CD8-positive, alpha-beta memory T cell (primary cell): ENCODE measurements at regions not wholly inside any gene's neighbourhood (a gene's known extent, or its start where the extent isn't known, plus 50 kb on each side); places are given as distances from the start of the nearest gene placed in this dataset.
"Not testable (repeated sequence)": the region's sequence is repeated elsewhere in the genome, so short reads cannot be mapped to it uniquely, and the experiment has no call there.

Experiments
- CTCF ChIA-PET: fragments of 350-600 bp; sonication (Branson Sonifier 250); formaldehyde crosslinking; loops from one replicate; lab custom pipeline; 2021; ENCODE audit warnings: antibody characterized with exemption; lab: Charles Lee
- POLR2A ChIA-PET: fragments of 350-600 bp; sonication (Branson Sonifier 250); formaldehyde crosslinking; loops from one replicate; lab custom pipeline; 2021; ENCODE audit warnings: antibody characterized with exemption; lab: Charles Lee
- DNase-seq, 5 donors: peaks; one replicate each; pipeline versions ENCODE4 v3.0.0 to v3.0.0-alpha.2; 2020 to 2022; ENCODE audit warnings: mixed read lengths in 1 of 5
- H3K27ac ChIP-seq: one replicate; pipeline ENCODE4 v1.7.0; 2013; ENCODE audit warnings: low read depth, mild to moderate bottlenecking, low read length, moderate library complexity
- H3K27me3 ChIP-seq: 2 replicates; pipeline ENCODE4 v1.7.0; 2013; ENCODE audit warnings: low read length, mild to moderate bottlenecking; ENCODE audit not compliant: insufficient read depth, poor library complexity, severe bottlenecking
- H3K36me3 ChIP-seq: 2 replicates; pipeline ENCODE4 v1.7.0; 2013; ENCODE audit warnings: mild to moderate bottlenecking, low read length, moderate library complexity; ENCODE audit not compliant: insufficient read depth
- H3K4me1 ChIP-seq: 2 replicates; pipeline ENCODE4 v1.7.0; 2013; ENCODE audit warnings: mild to moderate bottlenecking, low read length, moderate library complexity; ENCODE audit not compliant: insufficient read depth
- H3K4me3 ChIP-seq: 2 replicates; pipeline ENCODE4 v1.7.0; 2013; ENCODE audit warnings: mild to moderate bottlenecking, low read length
- H3K9me3 ChIP-seq: 2 replicates; pipeline ENCODE4 v1.7.0; 2013; ENCODE audit warnings: mild to moderate bottlenecking, low read length
- H3K27ac Mint-ChIP-seq, 8 donors: one replicate each; pipeline ENCODE4 v1.8.0; 2020 to 2021; ENCODE audit warnings: mixed read lengths in 8 of 8, mild to moderate bottlenecking in 6 of 8, inconsistent platforms in 3 of 8, moderate library complexity in 3 of 8
- H3K27me3 Mint-ChIP-seq, 2 donors: one replicate each; pipeline ENCODE4 v1.8.0; 2020 to 2021; ENCODE audit warnings: mixed read lengths in 2 of 2, mild to moderate bottlenecking in 1 of 2, moderate library complexity in 1 of 2
- H3K36me3 Mint-ChIP-seq, 3 donors: one replicate each; pipeline ENCODE4 v1.8.0; 2020 to 2021; ENCODE audit warnings: mixed read lengths in 3 of 3, inconsistent platforms in 1 of 3, mild to moderate bottlenecking in 1 of 3
- H3K4me1 Mint-ChIP-seq, 3 donors: one replicate each; pipeline ENCODE4 v1.8.0; 2020 to 2021; ENCODE audit warnings: mixed read lengths in 3 of 3, inconsistent platforms in 1 of 3, mild to moderate bottlenecking in 1 of 3
- H3K4me3 Mint-ChIP-seq, 7 donors: one replicate each; pipeline ENCODE4 v1.8.0; 2020 to 2021; ENCODE audit warnings: mixed read lengths in 7 of 7, mild to moderate bottlenecking in 6 of 7, moderate library complexity in 4 of 7, inconsistent platforms in 2 of 7
- H3K9me3 Mint-ChIP-seq, 5 donors: one replicate each; pipeline ENCODE4 v1.8.0; 2020 to 2022; ENCODE audit warnings: mixed read lengths in 5 of 5, mild to moderate bottlenecking in 3 of 5, moderate library complexity in 2 of 5, inconsistent platforms in 1 of 5

- H3K27me3 Mint-ChIP-seq: peaks cover 10 to 17% of the 10 kb centered on the region in 2 donors
- H3K27ac Mint-ChIP-seq: no peak overlapping the region
- no peaks in the 10 kb centered on the region for H3K27me3 ChIP-seq
- H3K36me3 Mint-ChIP-seq: no peaks in the 10 kb centered on the region
- H3K4me1 Mint-ChIP-seq: no peaks in the 10 kb centered on the region
- no peaks in the 10 kb centered on the region for H3K4me1 ChIP-seq
- H3K36me3 ChIP-seq: no peaks in the 10 kb centered on the region
- H3K27ac ChIP-seq: no peak overlapping the region
- peaks cover 0 to under 1% (median 0%) of the 10 kb centered on the region in 5 donors for H3K9me3 Mint-ChIP-seq
- H3K9me3 ChIP-seq: no peaks in the 10 kb centered on the region
- ChIA-PET CTCF (no interaction called here), POLR2A (no interaction called here)
- no peak overlapping the region for H3K4me3 Mint-ChIP-seq
- H3K4me3 ChIP-seq: no peak overlapping the region
- DNase-seq: no peak
Observed at GRCh38 chr4:110335399-110335798, 137.0 kb upstream of the ELOVL6 start.

GRCh38 chr4:110332483-110332882, 134.1 kb upstream of the ELOVL6 start:
- Histone ChIP-seq H3K27me3 (no peaks in the 10 kb centered on the region), H3K4me1 (no peaks in the 10 kb centered on the region), H3K27ac (no peak overlapping the region), H3K9me3 (no peaks in the 10 kb centered on the region), H3K4me3 (no peak overlapping the region), H3K36me3 (no peaks in the 10 kb centered on the region)
- ChIA-PET POLR2A (no interaction called here), CTCF (no interaction called here)
- H3K36me3 Mint-ChIP-seq: no peaks in the 10 kb centered on the region
- H3K9me3 Mint-ChIP-seq: peaks cover 4 to 12% (median 6%) of the 10 kb centered on the region in 5 donors
- H3K27ac Mint-ChIP-seq: no peak overlapping the region
- no peak for DNase-seq
- peaks cover 18 to 38% of the 10 kb centered on the region in 2 donors for H3K27me3 Mint-ChIP-seq
- no peak overlapping the region for H3K4me3 Mint-ChIP-seq
- H3K4me1 Mint-ChIP-seq: no peaks in the 10 kb centered on the region

GRCh38 chr4:110326426-110326825, 128.0 kb upstream of the ELOVL6 start:
- H3K36me3 Mint-ChIP-seq, H3K36me3 ChIP-seq, DNase-seq, POLR2A ChIA-PET, H3K27ac Mint-ChIP-seq, H3K27ac ChIP-seq, H3K4me1 ChIP-seq, CTCF ChIA-PET, H3K4me3 Mint-ChIP-seq, H3K27me3 ChIP-seq, H3K4me1 Mint-ChIP-seq, H3K4me3 ChIP-seq, H3K9me3 ChIP-seq: not testable (repeated sequence)
- Mint-ChIP-seq H3K27me3 (peaks cover 25% of the 10 kb centered on the region in 2 donors), H3K9me3 (peaks cover 4 to 12% (median 6%) of the 10 kb centered on the region in 5 donors)

GRCh38 chr4:110310795-110311194, 112.4 kb upstream of the ELOVL6 start:
- H3K9me3 ChIP-seq: no peaks in the 10 kb centered on the region
- no peaks in the 10 kb centered on the region for H3K27me3 ChIP-seq
- H3K4me1 ChIP-seq: no peaks in the 10 kb centered on the region
- POLR2A ChIA-PET: no interaction called here
- H3K36me3 Mint-ChIP-seq: no peaks in the 10 kb centered on the region
- no peak overlapping the region for H3K4me3 Mint-ChIP-seq
- DNase-seq: no peak
- no peak overlapping the region for H3K4me3 ChIP-seq
- CTCF ChIA-PET: no interaction called here
- peaks cover 2 to 9% of the 10 kb centered on the region in 2 donors for H3K27me3 Mint-ChIP-seq
- H3K27ac ChIP-seq: no peak overlapping the region
- H3K9me3 Mint-ChIP-seq: no peaks in the 10 kb centered on the region
- H3K36me3 ChIP-seq: no peaks in the 10 kb centered on the region
- H3K27ac Mint-ChIP-seq: no peak overlapping the region
- H3K4me1 Mint-ChIP-seq: no peaks in the 10 kb centered on the region

- Mint-ChIP-seq H3K36me3 (no peaks in the 10 kb centered on the region), H3K9me3 (no peaks in the 10 kb centered on the region), H3K27ac (no peak overlapping the region), H3K27me3 (peaks cover 0 to 9% of the 10 kb centered on the region in 2 donors), H3K4me1 (no peaks in the 10 kb centered on the region), H3K4me3 (no peak overlapping the region)
- no peak overlapping the region for H3K4me3 ChIP-seq
- ChIA-PET POLR2A (no interaction called here), CTCF (no interaction called here)
- H3K27ac ChIP-seq: no peak overlapping the region
- no peak for DNase-seq
- no peaks in the 10 kb centered on the region for H3K9me3 ChIP-seq
- no peaks in the 10 kb centered on the region for H3K36me3 ChIP-seq
- H3K27me3 ChIP-seq: no peaks in the 10 kb centered on the region
- no peaks in the 10 kb centered on the region for H3K4me1 ChIP-seq
Observed at GRCh38 chr4:110309675-110310074, 111.3 kb upstream of the ELOVL6 start.

GRCh38 chr4:110306303-110306702, 107.9 kb upstream of the ELOVL6 start:
- Mint-ChIP-seq H3K9me3 (no peaks in the 10 kb centered on the region), H3K4me3 (no peak overlapping the region), H3K4me1 (no peaks in the 10 kb centered on the region), H3K27me3 (peaks cover 3 to 14% of the 10 kb centered on the region in 2 donors), H3K36me3 (peaks cover 0 to 2% (median 0%) of the 10 kb centered on the region in 3 donors), H3K27ac (no peak overlapping the region)
- no peaks in the 10 kb centered on the region for H3K36me3 ChIP-seq
- no peaks in the 10 kb centered on the region for H3K4me1 ChIP-seq
- H3K27me3 ChIP-seq: no peaks in the 10 kb centered on the region
- POLR2A ChIA-PET: no interaction called here
- no peak overlapping the region for H3K27ac ChIP-seq
- no peaks in the 10 kb centered on the region for H3K9me3 ChIP-seq
- no peak for DNase-seq
- no peak overlapping the region for H3K4me3 ChIP-seq
- CTCF ChIA-PET: no interaction called here

GRCh38 chr4:110305455-110305854, 107.0 kb upstream of the ELOVL6 start:
- no peaks in the 10 kb centered on the region for H3K9me3 ChIP-seq
- no peak overlapping the region for H3K27ac Mint-ChIP-seq
- ChIA-PET CTCF (no interaction called here), POLR2A (no interaction called here)
- H3K9me3 Mint-ChIP-seq: no peaks in the 10 kb centered on the region
- H3K4me3 Mint-ChIP-seq: no peak overlapping the region
- peaks cover 0 to 2% (median 0%) of the 10 kb centered on the region in 3 donors for H3K36me3 Mint-ChIP-seq
- H3K4me3 ChIP-seq: no peak overlapping the region
- no peaks in the 10 kb centered on the region for H3K36me3 ChIP-seq
- H3K27ac ChIP-seq: no peak overlapping the region
- no peak for DNase-seq
- no peaks in the 10 kb centered on the region for H3K4me1 Mint-ChIP-seq
- no peaks in the 10 kb centered on the region for H3K4me1 ChIP-seq
- no peaks in the 10 kb centered on the region for H3K27me3 ChIP-seq
- peaks cover 5 to 14% of the 10 kb centered on the region in 2 donors for H3K27me3 Mint-ChIP-seq

- Histone ChIP-seq H3K27me3 (no peaks in the 10 kb centered on the region), H3K27ac (no peak overlapping the region), H3K36me3 (no peaks in the 10 kb centered on the region), H3K9me3 (no peaks in the 10 kb centered on the region), H3K4me1 (no peaks in the 10 kb centered on the region), H3K4me3 (no peak overlapping the region)
- H3K27ac Mint-ChIP-seq: no peak overlapping the region
- no peaks in the 10 kb centered on the region for H3K36me3 Mint-ChIP-seq
- POLR2A ChIA-PET: no interaction called here
- peaks cover 0 to 2% (median 0%) of the 10 kb centered on the region in 5 donors for H3K9me3 Mint-ChIP-seq
- H3K27me3 Mint-ChIP-seq: peaks cover 6 to 7% of the 10 kb centered on the region in 2 donors
- CTCF ChIA-PET: no interaction called here
- peaks cover 0 to 5% (median 2%) of the 10 kb centered on the region in 3 donors for H3K4me1 Mint-ChIP-seq
- no peak overlapping the region for H3K4me3 Mint-ChIP-seq
- no peak for DNase-seq
Observed at GRCh38 chr4:110296892-110297291, 98.5 kb upstream of the ELOVL6 start.

GRCh38 chr4:110294165-110294564, 95.8 kb upstream of the ELOVL6 start:
- H3K27me3 Mint-ChIP-seq: peaks cover 5 to 6% of the 10 kb centered on the region in 2 donors
- POLR2A ChIA-PET: no interaction called here
- peaks cover 0 to 2% (median 0%) of the 10 kb centered on the region in 5 donors for H3K9me3 Mint-ChIP-seq

More at GRCh38 chr4:110294165-110294564, 95.8 kb upstream of the ELOVL6 start:
- no peak for DNase-seq
- no peak overlapping the region for H3K27ac ChIP-seq
- CTCF ChIA-PET: no interaction called here
- H3K4me3 ChIP-seq: no peak overlapping the region
- no peaks in the 10 kb centered on the region for H3K27me3 ChIP-seq
- Mint-ChIP-seq H3K36me3 (no peaks in the 10 kb centered on the region), H3K27ac (no peak overlapping the region), H3K4me3 (peak overlapping the region in 1 of 7 donors; percentile 15), H3K4me1 (peaks cover 0 to 5% (median 2%) of the 10 kb centered on the region in 3 donors)
- no peaks in the 10 kb centered on the region for H3K36me3 ChIP-seq
- no peaks in the 10 kb centered on the region for H3K4me1 ChIP-seq
- no peaks in the 10 kb centered on the region for H3K9me3 ChIP-seq
